Endothelial cell (in vitro differentiated cells): ENCODE measurements at regions not wholly inside any gene's neighbourhood (a gene's known extent, or its start where the extent isn't known, plus 50 kb on each side); places are given as distances from the start of the nearest gene placed in this dataset.

Source experiments
- DNase-seq: peaks from one replicate; pipeline ENCODE4 v3.0.0; 2021; ENCODE audit warnings: low spot score
- H3K27ac Mint-ChIP-seq: one replicate; pipeline ENCODE4 v1.8.0; 2021; ENCODE audit warnings: mixed read lengths, inconsistent platforms; ENCODE audit not compliant: unreplicated experiment
- H3K27me3 Mint-ChIP-seq: one replicate; pipeline ENCODE4 v1.8.0; 2021; ENCODE audit warnings: mild to moderate bottlenecking, moderate library complexity, mixed read lengths, inconsistent platforms; ENCODE audit not compliant: unreplicated experiment
- H3K36me3 Mint-ChIP-seq: one replicate; pipeline ENCODE4 v1.8.0; 2021; ENCODE audit warnings: mild to moderate bottlenecking, low read depth, mixed read lengths, inconsistent platforms; ENCODE audit not compliant: unreplicated experiment
- H3K4me1 Mint-ChIP-seq: one replicate; pipeline ENCODE4 v1.8.0; 2021; ENCODE audit warnings: mild to moderate bottlenecking, mixed read lengths, inconsistent platforms; ENCODE audit not compliant: unreplicated experiment
- H3K4me3 Mint-ChIP-seq: one replicate; pipeline ENCODE4 v1.8.0; 2021; ENCODE audit warnings: mild to moderate bottlenecking, mixed read lengths, inconsistent platforms; ENCODE audit not compliant: unreplicated experiment
- H3K9me3 Mint-ChIP-seq: one replicate; pipeline ENCODE4 v1.8.0; 2021; ENCODE audit warnings: mixed read lengths, inconsistent platforms; ENCODE audit not compliant: unreplicated experiment
- CTCF ChIP-seq: fragments of 200-600 bp; sonication (generic); IDR thresholded peaks from one replicate; pipeline ENCODE4 v1.5.0; 2021; ENCODE audit warnings: antibody characterized with exemption; ENCODE audit not compliant: unreplicated experiment

GRCh38 chr17:55668312-55668920 is 54.2 kb downstream of the TMEM100 start:
- Mint-ChIP-seq H3K36me3 (no peaks in the 10 kb centered on the region), H3K27ac (no peak overlapping the region), H3K9me3 (no peaks in the 10 kb centered on the region), H3K4me3 (no peak overlapping the region), H3K27me3 (peaks cover 6% of the 10 kb centered on the region), H3K4me1 (peaks cover 11% of the 10 kb centered on the region)
- DNase-seq = no peak
- TF ChIP-seq CTCF = no peak

DNA sequence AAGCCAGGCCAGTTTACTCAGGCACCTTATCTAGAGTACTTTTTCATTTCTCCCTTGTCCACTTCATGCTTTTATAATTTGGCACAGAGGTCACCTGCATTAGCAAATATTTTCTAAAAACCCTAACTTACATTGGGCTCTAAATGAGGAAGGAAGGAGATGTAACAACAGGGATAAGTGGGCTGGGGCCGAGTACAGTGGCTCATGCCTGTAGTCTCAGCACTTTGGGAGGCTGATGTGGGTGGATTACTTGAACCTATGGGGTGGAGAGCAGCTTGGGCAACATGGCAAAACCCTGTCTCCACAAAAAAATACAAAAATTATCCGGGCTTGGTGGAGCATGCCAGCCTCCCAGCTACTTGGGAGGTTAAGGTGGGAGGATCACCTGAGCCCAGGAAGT is 55.9 kb downstream of the TMEM100 start:
- no peak for DNase-seq
- TF ChIP-seq CTCF = no peak
- no peaks in the 10 kb centered on the region for H3K9me3 Mint-ChIP-seq
- peaks cover 23% of the 10 kb centered on the region for H3K4me1 Mint-ChIP-seq
- no peaks in the 10 kb centered on the region for H3K36me3 Mint-ChIP-seq
- no peak overlapping the region for H3K27ac Mint-ChIP-seq
- peaks cover 6% of the 10 kb centered on the region for H3K27me3 Mint-ChIP-seq
- no peak overlapping the region for H3K4me3 Mint-ChIP-seq

- DNase-seq = no peak
- TF ChIP-seq CTCF = no peak
- no peaks in the 10 kb centered on the region for H3K27me3 Mint-ChIP-seq
- no peak overlapping the region for H3K4me3 Mint-ChIP-seq
- no peaks in the 10 kb centered on the region for H3K9me3 Mint-ChIP-seq
- peaks cover 38% of the 10 kb centered on the region for H3K4me1 Mint-ChIP-seq
- no peaks in the 10 kb centered on the region for H3K36me3 Mint-ChIP-seq
- no peak overlapping the region for H3K27ac Mint-ChIP-seq
Measured at GRCh38 chr17:55664287-55664686, 58.4 kb downstream of the TMEM100 start.

GRCh38 chr17:55663400-55663799 is 59.3 kb downstream of the TMEM100 start:
- Mint-ChIP-seq H3K27ac (no peak overlapping the region), H3K27me3 (no peaks in the 10 kb centered on the region), H3K9me3 (no peaks in the 10 kb centered on the region), H3K4me1 (peaks cover 33% of the 10 kb centered on the region), H3K4me3 (no peak overlapping the region), H3K36me3 (no peaks in the 10 kb centered on the region)
- no peak for TF ChIP-seq CTCF
- DNase-seq = no peak

GRCh38 chr17:55661963-55662834 is 60.5 kb downstream of the TMEM100 start:
- no peak for DNase-seq
- Mint-ChIP-seq H3K4me1 (peaks cover 32% of the 10 kb centered on the region), H3K27me3 (no peaks in the 10 kb centered on the region), H3K27ac (peak overlapping the region; percentile 10), H3K36me3 (no peaks in the 10 kb centered on the region), H3K9me3 (no peaks in the 10 kb centered on the region), H3K4me3 (no peak overlapping the region)
- TF ChIP-seq CTCF = no peak
